ENCODE measurements at regions not wholly inside any gene's neighbourhood (a gene's known extent, or its start where the extent isn't known, plus 50 kb on each side); places are given as distances from the start of the nearest gene placed in this dataset.

GRCh38 chr1:244273845-244274619, 177.7 kb downstream of the ADSS2 start:
- TF ChIP-seq CTCF (IDR thresholded peaks at IDR 0.05; ENCODE audit: unreplicated experiment): no peak
- no peaks in the 10 kb centered on the region for H3K4me1 Mint-ChIP-seq (ENCODE audit: unreplicated experiment)
- H3K9me3 Mint-ChIP-seq (ENCODE audit: unreplicated experiment): peaks cover 5% of the 10 kb centered on the region
- no peak for DNase-seq (ENCODE audit: low spot score)
- no peak overlapping the region for H3K4me3 Mint-ChIP-seq (ENCODE audit: unreplicated experiment)
- no peak overlapping the region for H3K27ac Mint-ChIP-seq (ENCODE audit: unreplicated experiment)
- no peaks in the 10 kb centered on the region for H3K36me3 Mint-ChIP-seq (ENCODE audit: low read depth, unreplicated experiment)
- H3K27me3 Mint-ChIP-seq (ENCODE audit: unreplicated experiment): peaks cover 5% of the 10 kb centered on the region

GRCh38 chr1:244276646-244277045, 175.1 kb downstream of the ADSS2 start:
- Mint-ChIP-seq H3K27me3 (ENCODE audit: unreplicated experiment) (peaks cover 7% of the 10 kb centered on the region), H3K9me3 (ENCODE audit: unreplicated experiment) (no peaks in the 10 kb centered on the region), H3K27ac (ENCODE audit: unreplicated experiment) (no peak overlapping the region), H3K36me3 (ENCODE audit: low read depth, unreplicated experiment) (no peaks in the 10 kb centered on the region), H3K4me1 (ENCODE audit: unreplicated experiment) (no peaks in the 10 kb centered on the region), H3K4me3 (ENCODE audit: unreplicated experiment) (no peak overlapping the region)
- no peak for TF ChIP-seq CTCF (IDR thresholded peaks at IDR 0.05; ENCODE audit: unreplicated experiment)
- DNase-seq (ENCODE audit: low spot score): no peak

- H3K4me3 Mint-ChIP-seq (ENCODE audit: unreplicated experiment): no peak overlapping the region
- TF ChIP-seq CTCF (IDR thresholded peaks at IDR 0.05; ENCODE audit: unreplicated experiment): no peak
- no peaks in the 10 kb centered on the region for H3K9me3 Mint-ChIP-seq (ENCODE audit: unreplicated experiment)
- H3K27me3 Mint-ChIP-seq (ENCODE audit: unreplicated experiment): peaks cover 7% of the 10 kb centered on the region
- no peak for DNase-seq (ENCODE audit: low spot score)
- H3K27ac Mint-ChIP-seq (ENCODE audit: unreplicated experiment): no peak overlapping the region
- no peaks in the 10 kb centered on the region for H3K4me1 Mint-ChIP-seq (ENCODE audit: unreplicated experiment)
- H3K36me3 Mint-ChIP-seq (ENCODE audit: low read depth, unreplicated experiment): no peaks in the 10 kb centered on the region
Measured at GRCh38 chr1:244280201-244280600, 171.5 kb downstream of the ADSS2 start.

- DNase-seq (ENCODE audit: low spot score): no peak
- no peak overlapping the region for H3K4me3 Mint-ChIP-seq (ENCODE audit: unreplicated experiment)
- no peak overlapping the region for H3K27ac Mint-ChIP-seq (ENCODE audit: unreplicated experiment)
- no peaks in the 10 kb centered on the region for H3K36me3 Mint-ChIP-seq (ENCODE audit: low read depth, unreplicated experiment)
- peaks cover 7% of the 10 kb centered on the region for H3K27me3 Mint-ChIP-seq (ENCODE audit: unreplicated experiment)
- no peaks in the 10 kb centered on the region for H3K4me1 Mint-ChIP-seq (ENCODE audit: unreplicated experiment)
- TF ChIP-seq CTCF (IDR thresholded peaks at IDR 0.05; ENCODE audit: unreplicated experiment): no peak
- no peaks in the 10 kb centered on the region for H3K9me3 Mint-ChIP-seq (ENCODE audit: unreplicated experiment)
Measured at GRCh38 chr1:244280859-244281258, 170.8 kb downstream of the ADSS2 start.

GRCh38 chr1:244283772-244284171, 167.9 kb downstream of the ADSS2 start:
- Mint-ChIP-seq H3K9me3 (ENCODE audit: unreplicated experiment) (no peaks in the 10 kb centered on the region), H3K4me1 (ENCODE audit: unreplicated experiment) (no peaks in the 10 kb centered on the region), H3K4me3 (ENCODE audit: unreplicated experiment) (no peak overlapping the region), H3K36me3 (ENCODE audit: low read depth, unreplicated experiment) (no peaks in the 10 kb centered on the region), H3K27me3 (ENCODE audit: unreplicated experiment) (peaks cover 6% of the 10 kb centered on the region), H3K27ac (ENCODE audit: unreplicated experiment) (no peak overlapping the region)
- no peak for TF ChIP-seq CTCF (IDR thresholded peaks at IDR 0.05; ENCODE audit: unreplicated experiment)
- no peak for DNase-seq (ENCODE audit: low spot score)

Measured in endothelial cell (in vitro differentiated cells).